ENCODE measurements at regions not wholly inside any gene's neighbourhood (a gene's known extent, or its start where the extent isn't known, plus 50 kb on each side); places are given as distances from the start of the nearest gene placed in this dataset.

- TF ChIP-seq, protein P1, sequence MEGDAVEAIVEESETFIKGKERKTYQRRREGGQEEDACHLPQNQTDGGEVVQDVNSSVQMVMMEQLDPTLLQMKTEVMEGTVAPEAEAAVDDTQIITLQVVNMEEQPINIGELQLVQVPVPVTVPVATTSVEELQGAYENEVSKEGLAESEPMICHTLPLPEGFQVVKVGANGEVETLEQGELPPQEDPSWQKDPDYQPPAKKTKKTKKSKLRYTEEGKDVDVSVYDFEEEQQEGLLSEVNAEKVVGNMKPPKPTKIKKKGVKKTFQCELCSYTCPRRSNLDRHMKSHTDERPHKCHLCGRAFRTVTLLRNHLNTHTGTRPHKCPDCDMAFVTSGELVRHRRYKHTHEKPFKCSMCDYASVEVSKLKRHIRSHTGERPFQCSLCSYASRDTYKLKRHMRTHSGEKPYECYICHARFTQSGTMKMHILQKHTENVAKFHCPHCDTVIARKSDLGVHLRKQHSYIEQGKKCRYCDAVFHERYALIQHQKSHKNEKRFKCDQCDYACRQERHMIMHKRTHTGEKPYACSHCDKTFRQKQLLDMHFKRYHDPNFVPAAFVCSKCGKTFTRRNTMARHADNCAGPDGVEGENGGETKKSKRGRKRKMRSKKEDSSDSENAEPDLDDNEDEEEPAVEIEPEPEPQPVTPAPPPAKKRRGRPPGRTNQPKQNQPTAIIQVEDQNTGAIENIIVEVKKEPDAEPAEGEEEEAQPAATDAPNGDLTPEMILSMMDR (IDR thresholded peaks at IDR 0.05), result no peak
- TF ChIP-seq EZH2 (IDR thresholded peaks at IDR 0.05; ENCODE audit: borderline replicate concordance, insufficient read depth, low read depth, low read length, poor library complexity, severe bottlenecking), result no peak
Measured at GRCh38 chr9:13027879-13028278, 251.6 kb downstream of the MPDZ start.

Data from B cell (primary cell).